ENCODE measurements at regions not wholly inside any gene's neighbourhood (a gene's known extent, or its start where the extent isn't known, plus 50 kb on each side); places are given as distances from the start of the nearest gene placed in this dataset.

- no peak for DNase-seq (ENCODE audit: low spot score)
- TF ChIP-seq CTCF (IDR thresholded peaks at IDR 0.05; ENCODE audit: extremely low read depth, missing control alignments) = no peak
Measured at GRCh38 chr3:177613901-177614300, 416.6 kb upstream of the TBL1XR1 start.

GRCh38 chr3:177615015-177615414, 417.7 kb upstream of the TBL1XR1 start:
- no peak for TF ChIP-seq CTCF (IDR thresholded peaks at IDR 0.05; ENCODE audit: extremely low read depth, missing control alignments)
- no peak for DNase-seq (ENCODE audit: low spot score)

GRCh38 chr3:177618873-177619733, 421.8 kb upstream of the TBL1XR1 start:
- no peak for DNase-seq (ENCODE audit: low spot score)
- no peak for TF ChIP-seq CTCF (IDR thresholded peaks at IDR 0.05; ENCODE audit: extremely low read depth, missing control alignments)

GRCh38 chr3:177620073-177620472, 422.8 kb upstream of the TBL1XR1 start:
- TF ChIP-seq CTCF (IDR thresholded peaks at IDR 0.05; ENCODE audit: extremely low read depth, missing control alignments) = no peak
- no peak for DNase-seq (ENCODE audit: low spot score)

- no peak for DNase-seq (ENCODE audit: low spot score)
- TF ChIP-seq CTCF (IDR thresholded peaks at IDR 0.05; ENCODE audit: extremely low read depth, missing control alignments) = no peak
Measured at GRCh38 chr3:177622520-177622919, 425.2 kb upstream of the TBL1XR1 start.

- TF ChIP-seq CTCF (IDR thresholded peaks at IDR 0.05; ENCODE audit: extremely low read depth, missing control alignments) = no peak
Measured at GRCh38 chr3:177622982-177623617, 425.8 kb upstream of the TBL1XR1 start.

More at GRCh38 chr3:177622982-177623617, 425.8 kb upstream of the TBL1XR1 start:
- no peak for DNase-seq (ENCODE audit: low spot score)
